ENCODE measurements at regions not wholly inside any gene's neighbourhood (a gene's known extent, or its start where the extent isn't known, plus 50 kb on each side); places are given as distances from the start of the nearest gene placed in this dataset.

GRCh38 chr2:228709788-228710371, 528.4 kb upstream of the SPHKAP start:
- DNase-seq (ENCODE audit: low read depth in 1 of 2, low spot score in 1 of 2): no peak
- no peak for TF ChIP-seq CTCF (IDR thresholded peaks at IDR 0.05; ENCODE audit: insufficient read depth, low read length)
- TF ChIP-seq SPI1 (IDR thresholded peaks at IDR 0.05; ENCODE audit: borderline replicate concordance, low read depth): no peak
- no peak for TF ChIP-seq POLR2AphosphoS5 (IDR thresholded peaks at IDR 0.05; ENCODE audit: low read depth)
- no peak for TF ChIP-seq REST (IDR thresholded peaks at IDR 0.05; ENCODE audit: insufficient replicate concordance, low read depth)
- no peak for TF ChIP-seq GABPA (IDR thresholded peaks at IDR 0.05; ENCODE audit: low read depth)
- H3K27me3 ChIP-seq (ENCODE audit: insufficient read depth, poor library complexity, severe bottlenecking): no peaks in the 10 kb centered on the region
- H3K27ac ChIP-seq (replicated peaks): no peak overlapping the region
- no peak overlapping the region for H3K4me3 ChIP-seq (replicated peaks; ENCODE audit: insufficient read depth, low read length)

- Histone ChIP-seq H3K27me3 (ENCODE audit: insufficient read depth, poor library complexity, severe bottlenecking) (no peaks in the 10 kb centered on the region), H3K27ac (replicated peaks) (no peak overlapping the region), H3K4me3 (replicated peaks; ENCODE audit: insufficient read depth, low read length) (no peak overlapping the region)
- no peak for DNase-seq (ENCODE audit: low read depth in 1 of 2, low spot score in 1 of 2)
- TF ChIP-seq SPI1 (IDR thresholded peaks at IDR 0.05; ENCODE audit: borderline replicate concordance, low read depth): peak; percentile 36; the same call in 1 of the 2 replicates
- TF ChIP-seq POLR2AphosphoS5 (IDR thresholded peaks at IDR 0.05; ENCODE audit: low read depth): no peak
Measured at GRCh38 chr2:228707846-228708245, 526.4 kb upstream of the SPHKAP start.

- no peak for DNase-seq (ENCODE audit: low read depth in 1 of 2, low spot score in 1 of 2)
- TF ChIP-seq REST (IDR thresholded peaks at IDR 0.05; ENCODE audit: insufficient replicate concordance, low read depth): no peak
- TF ChIP-seq POLR2AphosphoS5 (IDR thresholded peaks at IDR 0.05; ENCODE audit: low read depth): no peak
- no peak for TF ChIP-seq GABPA (IDR thresholded peaks at IDR 0.05; ENCODE audit: low read depth)
- no peak for TF ChIP-seq SPI1 (IDR thresholded peaks at IDR 0.05; ENCODE audit: borderline replicate concordance, low read depth)
- no peak for TF ChIP-seq CTCF (IDR thresholded peaks at IDR 0.05; ENCODE audit: insufficient read depth, low read length)
- no peak overlapping the region for H3K4me3 ChIP-seq (replicated peaks; ENCODE audit: insufficient read depth, low read length)
- H3K27ac ChIP-seq (replicated peaks): no peak overlapping the region
- H3K27me3 ChIP-seq (ENCODE audit: insufficient read depth, poor library complexity, severe bottlenecking): no peaks in the 10 kb centered on the region
Measured at GRCh38 chr2:228705318-228705717, 523.8 kb upstream of the SPHKAP start.

- TF ChIP-seq GABPA (IDR thresholded peaks at IDR 0.05; ENCODE audit: low read depth) (no peak), REST (IDR thresholded peaks at IDR 0.05; ENCODE audit: insufficient replicate concordance, low read depth) (no peak), SPI1 (IDR thresholded peaks at IDR 0.05; ENCODE audit: borderline replicate concordance, low read depth) (no peak), POLR2AphosphoS5 (IDR thresholded peaks at IDR 0.05; ENCODE audit: low read depth) (no peak), CTCF (IDR thresholded peaks at IDR 0.05; ENCODE audit: insufficient read depth, low read length) (no peak)
- Histone ChIP-seq H3K27me3 (ENCODE audit: insufficient read depth, poor library complexity, severe bottlenecking) (no peaks in the 10 kb centered on the region), H3K4me3 (replicated peaks; ENCODE audit: insufficient read depth, low read length) (no peak overlapping the region), H3K27ac (replicated peaks) (no peak overlapping the region)
- DNase-seq (ENCODE audit: low read depth in 1 of 2, low spot score in 1 of 2): no peak
Measured at GRCh38 chr2:228703152-228703551, 521.7 kb upstream of the SPHKAP start.

Data from HL-60 (cell line).